ENCODE measurements at regions not wholly inside any gene's neighbourhood (a gene's known extent, or its start where the extent isn't known, plus 50 kb on each side); places are given as distances from the start of the nearest gene placed in this dataset.

DNA sequence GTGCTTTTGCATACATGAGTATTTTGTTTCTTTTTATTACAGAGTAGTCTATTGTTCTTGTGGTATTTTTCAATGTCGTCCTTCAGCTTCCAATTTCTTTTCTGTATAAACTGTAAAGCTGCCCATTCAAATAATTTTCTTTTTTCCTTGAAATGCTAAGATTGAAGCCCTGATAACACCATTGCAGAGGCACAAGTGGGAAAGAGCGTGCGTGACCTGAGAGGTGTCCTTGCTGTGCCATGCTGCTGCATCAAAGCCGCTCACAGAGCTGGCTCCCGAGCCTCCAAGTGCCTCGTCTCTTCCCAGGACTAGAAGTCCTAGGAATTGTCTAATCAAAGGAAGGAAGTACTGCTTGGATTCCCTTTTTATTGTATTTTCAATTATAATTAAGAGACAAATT lies 101.9 kb upstream of the PFN2 start:
- H3K27ac ChIP-seq (ENCODE audit: insufficient read depth, low read length): no peak overlapping the region

More for the DNA sequence above, 101.9 kb upstream of the PFN2 start:
- Histone ChIP-seq H2BK120ac (ENCODE audit: low read depth, low read length) (no peak overlapping the region), H2BK5ac (ENCODE audit: low read depth, low read length, poor library complexity, severe bottlenecking) (no peak overlapping the region), H2AK5ac (ENCODE audit: low read depth, low read length) (peak overlapping the region; percentile 17; the same call in 1 of the 2 replicates), H3K18ac (ENCODE audit: low read depth, low read length) (peak overlapping the region; percentile 21; the same call in 1 of the 2 replicates), H4K20me1 (ENCODE audit: insufficient read depth, low read length) (no peaks in the 10 kb centered on the region), H3K4me2 (ENCODE audit: low read depth, low read length) (no peak overlapping the region), H2AFZ (replicated peaks; ENCODE audit: low read length, poor library complexity) (no peak overlapping the region), H3K4me1 (ENCODE audit: control insufficient read depth, insufficient read depth, low read length) (peaks cover 3% of the 10 kb centered on the region), H2AK9ac (replicated peaks; ENCODE audit: low read depth, low read length, poor library complexity) (no peak overlapping the region), H3K79me1 (ENCODE audit: low read depth in 1 of 2, low read length in 2 of 2) (no peaks in the 10 kb centered on the region), H4K5ac (ENCODE audit: low read depth, low read length) (no peak overlapping the region), H3K9me1 (ENCODE audit: insufficient read depth, low read length) (peaks cover 10% of the 10 kb centered on the region), H3K4me3 (ENCODE audit: insufficient read depth, low read depth, low read length) (no peak overlapping the region), H4K91ac (ENCODE audit: insufficient read depth, low read depth, low read length) (no peak overlapping the region), H3K27me3 (ENCODE audit: control insufficient read depth, insufficient read depth, low read length) (peaks cover 2% of the 10 kb centered on the region; the same call in 1 of the 2 replicates), H3K36me3 (ENCODE audit: control insufficient read depth, insufficient read depth, low read length) (no peaks in the 10 kb centered on the region), H3K9ac (ENCODE audit: low read depth, low read length) (no peak overlapping the region), H3K14ac (replicated peaks; ENCODE audit: low read depth, low read length) (no peak overlapping the region), H3K9me3 (ENCODE audit: control insufficient read depth, insufficient read depth, low read length) (peaks cover 5% of the 10 kb centered on the region; the same call in 1 of the 2 replicates), H3K23ac (ENCODE audit: low read depth, low read length) (no peak overlapping the region), H4K8ac (ENCODE audit: low read depth in 2 of 2, low read length in 2 of 2) (no peak overlapping the region), H3K4ac (ENCODE audit: low read depth, low read length) (peak overlapping the region; percentile 15; the same call in 1 of the 2 replicates), H2BK15ac (ENCODE audit: low read depth, low read length) (no peak overlapping the region), H2BK20ac (ENCODE audit: low read depth, low read length) (peak overlapping the region; percentile 57; the same call in 1 of the 2 replicates), H3K56ac (ENCODE audit: extremely low read depth, insufficient read depth, low read length) (no peak overlapping the region)
- no peak for ATAC-seq (ENCODE audit: low read depth)
- POLR2A ChIA-PET (ENCODE audit: unreplicated experiment): interaction anchor here (0.6 kb wide), 1 partner anchor 109 kb away, joined by 3 read pairs; no protein-coding TSS in a partner anchor
- CTCF ChIA-PET: interaction anchor here (1.4 kb wide), 1 partner anchor 8 kb away, joined by 4 read pairs; no protein-coding TSS in a partner anchor
- dilution Hi-C loops (cut with HindIII; ENCODE audit: low sequenced_read_pairs, unreplicated experiment): no loop called here
- in situ Hi-C loops (cut with MboI; ENCODE audit: low sequenced_read_pairs): no loop called here
- no TSS peak for BruUV-seq (replicated peaks)
- intact Hi-C loops (cut with micrococcal nuclease): no loop called here
- no peak for DNase-seq
- 100% methylated on average over 2 of the region's 6 CpGs; no CpG with 5 or more reads in 1 of the 2 experiments for WGBS, 2 experiments (ENCODE audit: extremely low coverage in 2 of 2, insufficient read length in 1 of 2)
- TF ChIP-seq MAZ (IDR thresholded peaks at IDR 0.05; ENCODE audit: borderline replicate concordance, low read depth, low read length): no peak
- no peak for TF ChIP-seq FOS (IDR thresholded peaks at IDR 0.05; ENCODE audit: low read depth, low read length)
- TF ChIP-seq RCOR1 (IDR thresholded peaks at IDR 0.05; ENCODE audit: insufficient replicate concordance, low read length): no peak
- no peak for TF ChIP-seq BHLHE40 (IDR thresholded peaks at IDR 0.05; ENCODE audit: low read depth, low read length)
- TF ChIP-seq MXI1 (IDR thresholded peaks at IDR 0.05; ENCODE audit: borderline replicate concordance, low read depth, low read length): no peak
- no peak for TF ChIP-seq SMC3 (IDR thresholded peaks at IDR 0.05; ENCODE audit: low read depth, low read length)
- no peak for TF ChIP-seq CHD1 (IDR thresholded peaks at IDR 0.05; ENCODE audit: low read depth, low read length)
- TF ChIP-seq, protein P1, sequence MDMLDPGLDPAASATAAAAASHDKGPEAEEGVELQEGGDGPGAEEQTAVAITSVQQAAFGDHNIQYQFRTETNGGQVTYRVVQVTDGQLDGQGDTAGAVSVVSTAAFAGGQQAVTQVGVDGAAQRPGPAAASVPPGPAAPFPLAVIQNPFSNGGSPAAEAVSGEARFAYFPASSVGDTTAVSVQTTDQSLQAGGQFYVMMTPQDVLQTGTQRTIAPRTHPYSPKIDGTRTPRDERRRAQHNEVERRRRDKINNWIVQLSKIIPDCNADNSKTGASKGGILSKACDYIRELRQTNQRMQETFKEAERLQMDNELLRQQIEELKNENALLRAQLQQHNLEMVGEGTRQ (IDR thresholded peaks at IDR 0.05; ENCODE audit: low read depth, low read length): no peak
- TF ChIP-seq POLR2A (IDR thresholded peaks at IDR 0.05; ENCODE audit: low read depth, low read length): no peak
- no peak for TF ChIP-seq MAFK (IDR thresholded peaks at IDR 0.05; ENCODE audit: low read depth, low read length)
- TF ChIP-seq NFE2L2 (IDR thresholded peaks at IDR 0.05; ENCODE audit: low read depth, low read length): no peak
- TF ChIP-seq RAD21 (IDR thresholded peaks at IDR 0.05; ENCODE audit: low read length): no peak
- no peak for TF ChIP-seq RFX5 (IDR thresholded peaks at IDR 0.05; ENCODE audit: low read depth, low read length)
- TF ChIP-seq, protein P2, sequence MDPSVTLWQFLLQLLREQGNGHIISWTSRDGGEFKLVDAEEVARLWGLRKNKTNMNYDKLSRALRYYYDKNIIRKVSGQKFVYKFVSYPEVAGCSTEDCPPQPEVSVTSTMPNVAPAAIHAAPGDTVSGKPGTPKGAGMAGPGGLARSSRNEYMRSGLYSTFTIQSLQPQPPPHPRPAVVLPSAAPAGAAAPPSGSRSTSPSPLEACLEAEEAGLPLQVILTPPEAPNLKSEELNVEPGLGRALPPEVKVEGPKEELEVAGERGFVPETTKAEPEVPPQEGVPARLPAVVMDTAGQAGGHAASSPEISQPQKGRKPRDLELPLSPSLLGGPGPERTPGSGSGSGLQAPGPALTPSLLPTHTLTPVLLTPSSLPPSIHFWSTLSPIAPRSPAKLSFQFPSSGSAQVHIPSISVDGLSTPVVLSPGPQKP (IDR thresholded peaks at IDR 0.05; ENCODE audit: borderline replicate concordance, low read depth, low read length): no peak
- TF ChIP-seq, protein P3, sequence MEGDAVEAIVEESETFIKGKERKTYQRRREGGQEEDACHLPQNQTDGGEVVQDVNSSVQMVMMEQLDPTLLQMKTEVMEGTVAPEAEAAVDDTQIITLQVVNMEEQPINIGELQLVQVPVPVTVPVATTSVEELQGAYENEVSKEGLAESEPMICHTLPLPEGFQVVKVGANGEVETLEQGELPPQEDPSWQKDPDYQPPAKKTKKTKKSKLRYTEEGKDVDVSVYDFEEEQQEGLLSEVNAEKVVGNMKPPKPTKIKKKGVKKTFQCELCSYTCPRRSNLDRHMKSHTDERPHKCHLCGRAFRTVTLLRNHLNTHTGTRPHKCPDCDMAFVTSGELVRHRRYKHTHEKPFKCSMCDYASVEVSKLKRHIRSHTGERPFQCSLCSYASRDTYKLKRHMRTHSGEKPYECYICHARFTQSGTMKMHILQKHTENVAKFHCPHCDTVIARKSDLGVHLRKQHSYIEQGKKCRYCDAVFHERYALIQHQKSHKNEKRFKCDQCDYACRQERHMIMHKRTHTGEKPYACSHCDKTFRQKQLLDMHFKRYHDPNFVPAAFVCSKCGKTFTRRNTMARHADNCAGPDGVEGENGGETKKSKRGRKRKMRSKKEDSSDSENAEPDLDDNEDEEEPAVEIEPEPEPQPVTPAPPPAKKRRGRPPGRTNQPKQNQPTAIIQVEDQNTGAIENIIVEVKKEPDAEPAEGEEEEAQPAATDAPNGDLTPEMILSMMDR (conservative IDR thresholded peaks at IDR 0.05; ENCODE audit: low read depth, low read length): no peak
- TF ChIP-seq CEBPB (IDR thresholded peaks at IDR 0.05; ENCODE audit: low read depth, low read length): no peak

Measured in IMR-90 (cell line).